ENCODE measurements at regions not wholly inside any gene's neighbourhood (a gene's known extent, or its start where the extent isn't known, plus 50 kb on each side); places are given as distances from the start of the nearest gene placed in this dataset.

DNA sequence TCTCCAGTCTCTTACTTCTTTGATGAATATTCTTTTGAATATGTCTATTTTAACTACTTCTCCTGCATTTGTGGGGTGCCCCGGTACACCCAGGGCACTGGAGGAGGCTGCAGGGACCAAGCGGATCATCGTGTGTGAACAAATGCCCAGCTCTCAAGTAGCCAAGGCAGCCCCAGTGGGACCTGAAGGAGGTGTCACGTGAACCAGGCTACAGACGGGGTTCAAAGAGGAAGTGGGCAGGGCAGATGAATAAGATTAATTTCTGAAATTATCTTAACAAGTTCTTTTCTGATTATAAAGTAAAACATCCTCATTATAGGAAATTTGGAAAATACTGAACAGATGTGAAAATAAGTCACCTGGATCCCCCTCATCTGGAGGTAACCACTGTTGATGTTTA is 78.4 kb upstream of the DUSP5 start:
- ChIA-PET CTCF (no interaction called here), POLR2A (no interaction called here)
- TF ChIP-seq CTCF (IDR thresholded peaks at IDR 0.05; ENCODE audit: control extremely low read depth, extremely low read depth, low read depth, missing control alignments), result no peak
- DNase-seq (ENCODE audit: extremely low spot score), result no peak

DNA sequence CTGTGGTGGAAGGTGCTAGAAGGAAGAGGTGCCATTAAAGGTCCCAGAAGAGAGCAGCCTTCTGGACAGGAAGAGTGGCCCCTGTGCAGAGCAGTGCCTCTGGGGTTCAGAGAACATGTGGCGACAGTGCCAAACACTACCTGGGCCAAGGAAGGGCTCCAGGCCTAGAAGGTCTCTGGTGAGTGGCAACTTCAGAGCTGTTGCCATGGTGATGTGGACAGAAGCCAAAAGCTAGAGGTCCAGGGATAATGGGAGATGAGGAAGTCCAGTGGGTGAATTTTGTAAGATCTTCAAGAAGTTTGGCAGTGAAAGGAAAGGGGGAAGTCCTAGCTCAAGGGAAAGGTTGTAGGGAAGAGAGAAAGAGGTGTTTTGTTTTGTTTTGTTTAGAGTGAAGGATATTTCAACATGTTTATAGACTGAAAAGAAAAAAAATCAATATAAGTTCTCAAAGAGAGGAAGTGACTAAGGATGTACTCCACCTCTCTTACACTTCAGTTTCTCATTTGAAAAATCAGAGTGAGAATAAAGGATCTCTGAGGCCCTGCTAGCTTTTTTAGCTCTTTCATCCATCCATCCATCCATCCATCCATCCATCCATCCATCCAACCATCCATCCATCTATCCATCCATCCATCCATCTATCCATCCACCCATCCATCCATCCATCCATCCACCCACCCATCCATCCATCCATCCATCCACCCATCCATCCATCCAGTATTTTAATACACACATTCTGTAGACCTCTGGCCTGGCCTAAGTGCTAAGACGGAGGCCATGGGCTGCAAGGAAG is 77.1 kb upstream of the DUSP5 start:
- CTCF ChIA-PET, result interaction anchor here (0.7 to 3.0 kb wide), 5 partner anchors 9 to 87 kb away, joined by 3 to 9 read pairs (median 3); no protein-coding TSS in a partner anchor
- no peak for DNase-seq (ENCODE audit: extremely low spot score)
- POLR2A ChIA-PET, result interaction anchor here (1.9 to 2.3 kb wide), 2 partner anchors 8 to 64 kb away, joined by 5 to 7 read pairs; no protein-coding TSS in a partner anchor
- no peak for TF ChIP-seq CTCF (IDR thresholded peaks at IDR 0.05; ENCODE audit: control extremely low read depth, extremely low read depth, low read depth, missing control alignments)

GRCh38 chr10:110421512-110422138 is 76.1 kb upstream of the DUSP5 start:
- no peak for TF ChIP-seq CTCF (IDR thresholded peaks at IDR 0.05; ENCODE audit: control extremely low read depth, extremely low read depth, low read depth, missing control alignments)
- ChIA-PET CTCF (interaction anchor here (0.7 to 3.0 kb wide), 10 partner anchors 10 to 88 kb away, joined by 3 to 9 read pairs (median 3); no protein-coding TSS in a partner anchor), POLR2A (interaction anchor here (1.9 to 2.3 kb wide), 2 partner anchors 9 to 65 kb away, joined by 5 to 7 read pairs; no protein-coding TSS in a partner anchor)
- DNase-seq (ENCODE audit: extremely low spot score), result no peak

DNA sequence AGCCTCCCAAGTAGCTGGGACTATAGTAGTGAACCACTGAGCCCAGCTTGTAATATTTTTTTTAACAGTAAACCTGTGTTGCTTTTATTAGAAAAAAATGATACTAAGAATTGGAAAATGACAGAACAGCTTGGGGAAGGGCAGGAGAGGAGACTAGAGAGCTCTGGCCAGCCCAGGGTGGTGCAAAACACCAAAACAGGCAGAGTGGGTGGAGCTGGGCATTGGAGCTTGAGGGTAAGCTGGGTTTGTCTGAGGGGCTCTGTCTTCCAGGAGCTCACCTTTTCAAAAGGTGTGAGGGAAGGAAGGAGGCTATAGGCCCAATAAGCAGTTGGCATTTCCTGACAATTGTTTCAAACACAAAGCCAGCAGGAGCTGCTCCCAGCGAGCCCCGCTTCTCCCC is 75.2 kb upstream of the DUSP5 start:
- POLR2A ChIA-PET, result interaction anchor here (0.6 to 2.3 kb wide), 5 partner anchors 8 to 314 kb away, joined by 3 to 7 read pairs (median 3); no protein-coding TSS in a partner anchor
- no peak for DNase-seq (ENCODE audit: extremely low spot score)
- no peak for TF ChIP-seq CTCF (IDR thresholded peaks at IDR 0.05; ENCODE audit: control extremely low read depth, extremely low read depth, low read depth, missing control alignments)
- CTCF ChIA-PET, result interaction anchor here (0.7 to 3.0 kb wide), 15 partner anchors 9 to 124 kb away, joined by 3 to 9 read pairs (median 3); no protein-coding TSS in a partner anchor

- ChIA-PET CTCF (interaction anchor here (1.0 to 1.5 kb wide), 2 partner anchors 44 to 62 kb away, joined by 3 read pairs; no protein-coding TSS in a partner anchor), POLR2A (interaction anchor here (1.0 to 1.4 kb wide), 2 partner anchors 9 to 80 kb away, joined by 3 read pairs; no protein-coding TSS in a partner anchor)
- no peak for TF ChIP-seq CTCF (IDR thresholded peaks at IDR 0.05; ENCODE audit: control extremely low read depth, extremely low read depth, low read depth, missing control alignments)
- DNase-seq (ENCODE audit: extremely low spot score), result no peak
Observed at GRCh38 chr10:110423650-110424049, 74.1 kb upstream of the DUSP5 start.

GRCh38 chr10:110425684-110426293 is 71.9 kb upstream of the DUSP5 start:
- no peak for TF ChIP-seq CTCF (IDR thresholded peaks at IDR 0.05; ENCODE audit: control extremely low read depth, extremely low read depth, low read depth, missing control alignments)
- ChIA-PET POLR2A (interaction anchor here (0.9 kb wide), 1 partner anchor 73 kb away, joined by 4 read pairs; no protein-coding TSS in a partner anchor), CTCF (interaction anchor here (0.6 to 1.5 kb wide), 4 partner anchors 9 to 71 kb away, joined by 3 to 4 read pairs (median 4); no protein-coding TSS in a partner anchor)
- DNase-seq (ENCODE audit: extremely low spot score), result peak; percentile 70

Measured in GM10248 (cell line).